Gastroesophageal sphincter (tissue), 4 donors: ENCODE measurements at regions not wholly inside any gene's neighbourhood (a gene's known extent, or its start where the extent isn't known, plus 50 kb on each side); places are given as distances from the start of the nearest gene placed in this dataset.

ENCODE experiments used
- ATAC-seq: fragments of 150-250 bp; one replicate; pipeline ENCODE4 v1.9.1; 2016; ENCODE audit warnings: mild to moderate bottlenecking, moderate library complexity
- H3K27ac ChIP-seq, 4 donors: fragments of 200-600 bp; sonication (generic) in 3 of 4; 1 replicate in 3 of 4; 2 replicates in 1 of 4; pipeline ENCODE4 v1.5.1; 2016 to 2019
- H3K27me3 ChIP-seq: fragments of 200-600 bp; sonication (generic); one replicate; pipeline ENCODE4 v1.5.1; 2019
- H3K36me3 ChIP-seq, 2 donors: fragments of 200-600 bp; sonication (generic); one replicate each; pipeline ENCODE4 v1.5.1; 2019; ENCODE audit warnings: control low read depth in 1 of 2
- H3K4me1 ChIP-seq, 3 donors: fragments of 200-600 bp; sonication (generic); 1 replicate in 2 of 3; 2 replicates in 1 of 3; pipeline ENCODE4 v1.5.1; 2016 to 2019; ENCODE audit warnings: control low read depth in 2 of 3
- H3K4me3 ChIP-seq, 2 donors: fragments of 200-600 bp; sonication (generic); one replicate each; pipeline ENCODE4 v1.5.1; 2019; ENCODE audit warnings: mild to moderate bottlenecking in 1 of 2, moderate library complexity in 1 of 2
- H3K9me3 ChIP-seq, 3 donors: fragments of 200-600 bp; sonication (generic); one replicate each; pipeline ENCODE4 v1.5.1; 2017 to 2019; ENCODE audit warnings: control low read depth in 2 of 3
- CTCF ChIP-seq, 4 experiments: fragments of 200-600 bp in 2 of 4; fragments of 450-650 bp in 2 of 4; sonication (generic) in 1 of 4; IDR thresholded peaks; one replicate each; pipeline ENCODE4 v1.5.1; 2017 to 2019; ENCODE audit warnings: antibody characterized with exemption in 4 of 4, mild to moderate bottlenecking in 2 of 4, moderate library complexity in 2 of 4
- EP300 ChIP-seq: sonication (generic); formaldehyde crosslinking; IDR thresholded peaks from one replicate; pipeline ENCODE4 v1.6.1; 2017; ENCODE audit warnings: antibody characterized with exemption, mild to moderate bottlenecking
- POLR2A ChIP-seq, 2 donors: fragments of 450-650 bp; IDR thresholded peaks; one replicate each; pipeline ENCODE4 v1.6.1; 2017; ENCODE audit warnings: antibody characterized with exemption in 2 of 2, mild to moderate bottlenecking in 2 of 2, moderate library complexity in 1 of 2
- POLR2AphosphoS5 ChIP-seq: sonication (generic); formaldehyde crosslinking; IDR thresholded peaks from one replicate; pipeline ENCODE4 v1.6.1; 2017; ENCODE audit warnings: antibody characterized with exemption
- WGBS, 2 donors: methylation state at CpG; one replicate each; pipeline ENCODE4 v1.1.5; 2018; ENCODE audit warnings: low coverage in 1 of 2; 5-methylcytosine and 5-hydroxymethylcytosine counted together

- no peaks in the 10 kb centered on the region for H3K4me1 ChIP-seq
- 75 to 83% methylated on average over 1 of the region's 1 CpG for WGBS, 2 donors
- no peak overlapping the region for H3K4me3 ChIP-seq
- no peak for TF ChIP-seq POLR2AphosphoS5
- TF ChIP-seq POLR2A (IDR thresholded peaks at IDR 0.05) = no peak
- TF ChIP-seq EP300 = no peak
- TF ChIP-seq CTCF (IDR thresholded peaks at IDR 0.05) = no peak
- H3K27ac ChIP-seq = no peak overlapping the region
- no peak for ATAC-seq
- H3K9me3 ChIP-seq = no peaks in the 10 kb centered on the region
- H3K27me3 ChIP-seq = peaks cover 40% of the 10 kb centered on the region
- H3K36me3 ChIP-seq = no peaks in the 10 kb centered on the region
These were observed 68.0 kb upstream of the ACAN start for GRCh38 chr15:88735212-88735611.

GRCh38 chr15:88736204-88736603, 67.0 kb upstream of the ACAN start:
- ATAC-seq = no peak
- H3K4me1 ChIP-seq = no peaks in the 10 kb centered on the region
- H3K27me3 ChIP-seq = peaks cover 49% of the 10 kb centered on the region
- no CpG with 5 or more reads among the region's 1 CpG for WGBS, 2 donors
- no peak overlapping the region for H3K4me3 ChIP-seq
- no peaks in the 10 kb centered on the region for H3K36me3 ChIP-seq
- no peaks in the 10 kb centered on the region for H3K9me3 ChIP-seq
- no peak for TF ChIP-seq EP300
- no peak for TF ChIP-seq CTCF (IDR thresholded peaks at IDR 0.05)
- no peak for TF ChIP-seq POLR2AphosphoS5
- no peak for TF ChIP-seq POLR2A (IDR thresholded peaks at IDR 0.05)
- no peak overlapping the region for H3K27ac ChIP-seq

GRCh38 chr15:88738796-88739195, 64.4 kb upstream of the ACAN start:
- no peak overlapping the region for H3K4me3 ChIP-seq
- no peaks in the 10 kb centered on the region for H3K9me3 ChIP-seq
- H3K27ac ChIP-seq = no peak overlapping the region
- 65 to 69% methylated on average over 3 of the region's 4 CpGs for WGBS, 2 donors
- no peak for ATAC-seq
- TF ChIP-seq EP300 (no peak), POLR2A (IDR thresholded peaks at IDR 0.05) (no peak), POLR2AphosphoS5 (no peak), CTCF (IDR thresholded peaks at IDR 0.05) (no peak)
- peaks cover 66% of the 10 kb centered on the region for H3K27me3 ChIP-seq
- H3K4me1 ChIP-seq = no peaks in the 10 kb centered on the region
- H3K36me3 ChIP-seq = no peaks in the 10 kb centered on the region

- ATAC-seq = no peak
- TF ChIP-seq CTCF (IDR thresholded peaks at IDR 0.05) (no peak), POLR2AphosphoS5 (no peak), POLR2A (IDR thresholded peaks at IDR 0.05) (no peak), EP300 (no peak)
- no peak overlapping the region for H3K27ac ChIP-seq
- H3K9me3 ChIP-seq = no peaks in the 10 kb centered on the region
- WGBS, 2 donors = 73 to 76% methylated on average over 3 to 4 of the region's 5 CpGs
- no peaks in the 10 kb centered on the region for H3K4me1 ChIP-seq
- peaks cover 69% of the 10 kb centered on the region for H3K27me3 ChIP-seq
- H3K4me3 ChIP-seq = no peak overlapping the region
- H3K36me3 ChIP-seq = no peaks in the 10 kb centered on the region
These were observed 63.7 kb upstream of the ACAN start for GRCh38 chr15:88739541-88739940.

- H3K27ac ChIP-seq = no peak overlapping the region
- 91% methylated on average over 3 of the region's 3 CpGs; no CpG with 5 or more reads in 1 of the 2 donors for WGBS, 2 donors
- peaks cover 73% of the 10 kb centered on the region for H3K27me3 ChIP-seq
- H3K9me3 ChIP-seq = no peaks in the 10 kb centered on the region
- TF ChIP-seq CTCF (IDR thresholded peaks at IDR 0.05) = no peak
- no peak for TF ChIP-seq POLR2A (IDR thresholded peaks at IDR 0.05)
- no peak for TF ChIP-seq EP300
- no peak for TF ChIP-seq POLR2AphosphoS5
- ATAC-seq = no peak
- H3K4me1 ChIP-seq = no peaks in the 10 kb centered on the region
- no peak overlapping the region for H3K4me3 ChIP-seq
- no peaks in the 10 kb centered on the region for H3K36me3 ChIP-seq
These were observed 62.9 kb upstream of the ACAN start for GRCh38 chr15:88740356-88740755.
